Thoracic aorta (tissue), 2 donors: ENCODE measurements at regions not wholly inside any gene's neighbourhood (a gene's known extent, or its start where the extent isn't known, plus 50 kb on each side); places are given as distances from the start of the nearest gene placed in this dataset.
"Not testable (repeated sequence)": the region's sequence is repeated elsewhere in the genome, so short reads cannot be mapped to it uniquely, and the experiment has no call there.

ENCODE experiments used
- ATAC-seq: fragments of 150-250 bp; one replicate; pipeline ENCODE4 v1.8.0; 2017; ENCODE audit warnings: low read depth; ENCODE audit not compliant: insufficient number of reproducible peaks, low FRiP score
- DNase-seq: peaks from one replicate; pipeline ENCODE4 v3.0.0-alpha.2; 2020; ENCODE audit warnings: low spot score
- H3K27ac ChIP-seq, 2 donors: fragments of 200-600 bp; sonication (generic); 1 replicate in 1 of 2; 2 replicates in 1 of 2; pipeline ENCODE4 v1.5.1; 2016; ENCODE audit warnings: mild to moderate bottlenecking in 2 of 2, moderate library complexity in 2 of 2
- H3K27me3 ChIP-seq: fragments of 200-600 bp; sonication (generic); replicated peaks from 2 replicates; pipeline ENCODE4 v1.6.0; 2016; ENCODE audit warnings: mild to moderate bottlenecking; ENCODE audit not compliant: insufficient read depth
- H3K36me3 ChIP-seq: fragments of 200-600 bp; sonication (generic); one replicate; pipeline ENCODE4 v1.5.1; 2016
- H3K4me1 ChIP-seq, 2 donors: fragments of 200-600 bp; sonication (generic); 1 replicate in 1 of 2; 2 replicates in 1 of 2; pipeline versions ENCODE4 v1.5.1 to v1.6.0; 2016; ENCODE audit warnings: low read depth in 2 of 2, mild to moderate bottlenecking in 1 of 2; ENCODE audit not compliant: control insufficient read depth in 1 of 2
- H3K4me3 ChIP-seq: fragments of 200-600 bp; sonication (generic); 2 replicates; pipeline ENCODE4 v1.5.1; 2016; ENCODE audit warnings: mild to moderate bottlenecking
- H3K9me3 ChIP-seq: fragments of 200-600 bp; sonication (generic); 2 replicates; pipeline ENCODE4 v1.5.1; 2016
- TF ChIP-seq, protein P1 (sequence below): fragments of 200-600 bp; sonication (generic); IDR thresholded peaks from one replicate; pipeline ENCODE4 v1.5.1; 2019; ENCODE audit warnings: antibody characterized with exemption

DNA sequence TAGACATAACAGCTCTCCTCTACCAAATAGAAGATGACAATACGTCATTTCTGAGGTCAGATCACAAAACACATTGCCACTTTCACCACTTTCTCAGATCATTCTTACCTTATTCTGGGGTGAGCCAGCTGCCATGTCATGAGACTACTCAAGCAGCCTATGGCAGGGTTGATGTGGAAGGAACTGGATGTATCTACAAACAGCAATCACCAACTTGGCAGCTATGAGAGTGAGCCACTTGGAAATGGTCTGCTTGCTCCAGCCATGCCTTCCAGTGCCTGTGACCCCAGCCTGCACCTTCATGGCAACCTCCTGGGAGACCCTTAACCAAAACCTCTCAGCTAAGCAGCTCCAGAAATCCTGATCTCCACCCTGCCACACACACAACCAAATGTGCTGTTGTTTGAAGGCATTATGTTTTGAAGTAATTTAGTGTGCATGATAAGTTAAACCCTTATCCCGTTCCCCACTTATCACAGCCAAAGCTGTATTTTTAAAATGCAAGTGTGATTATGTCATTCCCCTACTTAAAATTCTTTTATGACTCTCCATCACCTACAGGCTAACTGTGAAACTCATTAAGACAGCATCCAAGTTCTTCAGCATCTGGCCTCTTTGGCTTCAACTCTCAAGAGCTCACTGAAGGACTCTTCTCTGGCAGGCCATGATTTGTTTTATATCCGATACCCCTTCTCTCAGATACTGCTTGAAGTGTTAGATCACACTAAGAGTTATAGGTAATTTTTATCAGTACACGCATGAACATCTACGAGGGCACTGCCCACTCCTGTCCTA, 150.6 kb downstream of the LY86 start:
- TF ChIP-seq, protein P1, sequence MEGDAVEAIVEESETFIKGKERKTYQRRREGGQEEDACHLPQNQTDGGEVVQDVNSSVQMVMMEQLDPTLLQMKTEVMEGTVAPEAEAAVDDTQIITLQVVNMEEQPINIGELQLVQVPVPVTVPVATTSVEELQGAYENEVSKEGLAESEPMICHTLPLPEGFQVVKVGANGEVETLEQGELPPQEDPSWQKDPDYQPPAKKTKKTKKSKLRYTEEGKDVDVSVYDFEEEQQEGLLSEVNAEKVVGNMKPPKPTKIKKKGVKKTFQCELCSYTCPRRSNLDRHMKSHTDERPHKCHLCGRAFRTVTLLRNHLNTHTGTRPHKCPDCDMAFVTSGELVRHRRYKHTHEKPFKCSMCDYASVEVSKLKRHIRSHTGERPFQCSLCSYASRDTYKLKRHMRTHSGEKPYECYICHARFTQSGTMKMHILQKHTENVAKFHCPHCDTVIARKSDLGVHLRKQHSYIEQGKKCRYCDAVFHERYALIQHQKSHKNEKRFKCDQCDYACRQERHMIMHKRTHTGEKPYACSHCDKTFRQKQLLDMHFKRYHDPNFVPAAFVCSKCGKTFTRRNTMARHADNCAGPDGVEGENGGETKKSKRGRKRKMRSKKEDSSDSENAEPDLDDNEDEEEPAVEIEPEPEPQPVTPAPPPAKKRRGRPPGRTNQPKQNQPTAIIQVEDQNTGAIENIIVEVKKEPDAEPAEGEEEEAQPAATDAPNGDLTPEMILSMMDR = no peak
- no peak for ATAC-seq
- Histone ChIP-seq H3K36me3 (no peaks in the 10 kb centered on the region), H3K27ac (no peak overlapping the region), H3K4me3 (no peak overlapping the region), H3K9me3 (no peaks in the 10 kb centered on the region), H3K27me3 (no peaks in the 10 kb centered on the region), H3K4me1 (peaks cover 0 to 7% of the 10 kb centered on the region in 2 donors)
- DNase-seq = no peak

DNA sequence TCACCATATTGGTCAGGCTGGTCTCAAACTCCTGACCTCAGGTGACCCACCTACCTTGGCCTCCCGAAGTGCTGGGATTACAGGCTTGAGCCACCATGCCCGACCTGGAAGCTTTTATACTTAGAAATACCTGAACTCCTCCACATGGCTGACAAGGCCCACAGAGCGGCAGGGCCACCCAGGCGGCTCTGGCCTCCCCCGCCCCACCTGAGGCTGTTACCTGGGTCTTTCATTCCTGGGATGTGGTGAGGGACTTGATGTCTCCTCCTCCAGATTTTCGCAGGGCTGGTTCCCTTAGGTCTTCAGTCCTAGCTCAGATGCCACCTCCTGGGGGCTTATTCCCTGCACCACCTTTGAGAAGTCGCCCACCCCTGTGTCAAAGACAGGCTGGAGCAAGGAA, 152.1 kb downstream of the LY86 start:
- DNase-seq (no peak), ATAC-seq (no peak)
- H3K27ac ChIP-seq = no peak overlapping the region
- H3K27me3 ChIP-seq = no peaks in the 10 kb centered on the region
- TF ChIP-seq, protein P1 = no peak
- H3K4me1 ChIP-seq = peaks cover 0 to 7% of the 10 kb centered on the region in 2 donors
- no peaks in the 10 kb centered on the region for H3K9me3 ChIP-seq
- no peaks in the 10 kb centered on the region for H3K36me3 ChIP-seq
- H3K4me3 ChIP-seq = no peak overlapping the region

DNA sequence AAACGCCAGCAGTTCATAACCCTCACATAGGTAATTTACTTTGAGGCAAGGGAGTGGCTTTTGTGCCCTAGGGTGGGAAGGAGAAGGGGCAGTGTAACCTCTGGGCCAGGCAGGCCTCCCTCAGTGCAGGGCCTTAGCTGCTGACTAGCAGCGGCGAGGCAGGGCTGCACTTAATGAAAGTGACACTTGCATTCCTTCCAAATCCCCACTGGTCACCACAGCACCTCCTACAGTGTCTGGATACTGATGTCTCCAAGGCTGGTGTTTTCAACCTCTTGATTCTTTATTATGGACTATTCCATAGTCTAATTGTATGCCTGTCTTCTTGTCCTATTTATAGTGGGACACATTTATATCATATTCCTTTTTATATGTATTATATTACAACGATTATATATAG, 152.7 kb downstream of the LY86 start:
- Histone ChIP-seq H3K4me3 (no peak overlapping the region), H3K4me1 (peaks cover 0 to 7% of the 10 kb centered on the region in 2 donors), H3K27me3 (no peaks in the 10 kb centered on the region), H3K27ac (no peak overlapping the region), H3K36me3 (no peaks in the 10 kb centered on the region), H3K9me3 (no peaks in the 10 kb centered on the region)
- TF ChIP-seq, protein P1 = no peak
- no peak for DNase-seq
- no peak for ATAC-seq

DNA sequence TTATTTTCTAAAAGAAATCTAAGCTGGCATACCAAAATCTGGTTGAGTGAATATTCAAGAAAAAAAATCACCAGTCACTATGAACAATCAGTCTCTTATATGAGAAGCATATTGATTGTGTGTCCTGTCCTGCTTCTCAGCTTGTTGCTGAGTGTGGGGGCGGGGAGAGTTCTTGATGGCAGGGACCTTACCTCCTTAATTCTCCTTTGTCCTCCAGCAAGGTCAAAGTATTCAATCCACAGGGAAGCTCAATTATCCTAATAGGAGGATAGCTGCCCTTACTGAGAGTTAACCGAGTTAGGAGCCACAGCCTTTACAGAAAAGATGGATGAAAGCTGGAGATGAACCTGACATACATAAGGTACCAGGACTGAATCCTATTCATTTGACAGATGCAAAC, 154.0 kb downstream of the LY86 start:
- Histone ChIP-seq H3K27me3 (no peaks in the 10 kb centered on the region), H3K27ac (no peak overlapping the region), H3K4me3 (no peak overlapping the region), H3K4me1 (peaks cover 0 to under 1% of the 10 kb centered on the region in 2 donors), H3K9me3 (no peaks in the 10 kb centered on the region), H3K36me3 (no peaks in the 10 kb centered on the region)
- ATAC-seq (no peak), DNase-seq (no peak)
- TF ChIP-seq, protein P1 = no peak

DNA sequence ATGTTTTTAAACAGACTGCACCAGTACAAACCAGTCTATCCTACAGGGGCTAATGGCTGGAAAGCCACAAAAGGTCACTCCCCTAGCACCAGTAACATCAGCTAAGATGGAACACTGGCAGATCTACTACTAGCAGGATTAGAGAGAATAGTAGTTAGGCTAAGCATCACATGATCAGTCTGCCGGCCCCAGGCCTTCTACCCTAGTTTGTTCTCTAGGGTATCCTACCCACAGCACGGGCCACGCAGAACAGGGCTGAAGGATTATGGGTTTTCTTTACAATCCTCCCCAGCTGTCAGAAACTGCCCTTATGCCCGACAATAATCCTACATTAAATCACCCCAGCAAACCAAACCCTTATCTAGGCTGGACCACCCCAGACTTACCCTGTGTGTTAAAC, 156.0 kb downstream of the LY86 start:
- TF ChIP-seq, protein P1 = no peak
- ATAC-seq (no peak), DNase-seq (no peak)
- no peaks in the 10 kb centered on the region for H3K36me3 ChIP-seq
- no peaks in the 10 kb centered on the region for H3K27me3 ChIP-seq
- H3K9me3 ChIP-seq = no peaks in the 10 kb centered on the region
- H3K4me1 ChIP-seq = peaks cover 0 to 1% of the 10 kb centered on the region in 2 donors
- H3K4me3 ChIP-seq = no peak overlapping the region
- H3K27ac ChIP-seq = no peak overlapping the region

DNA sequence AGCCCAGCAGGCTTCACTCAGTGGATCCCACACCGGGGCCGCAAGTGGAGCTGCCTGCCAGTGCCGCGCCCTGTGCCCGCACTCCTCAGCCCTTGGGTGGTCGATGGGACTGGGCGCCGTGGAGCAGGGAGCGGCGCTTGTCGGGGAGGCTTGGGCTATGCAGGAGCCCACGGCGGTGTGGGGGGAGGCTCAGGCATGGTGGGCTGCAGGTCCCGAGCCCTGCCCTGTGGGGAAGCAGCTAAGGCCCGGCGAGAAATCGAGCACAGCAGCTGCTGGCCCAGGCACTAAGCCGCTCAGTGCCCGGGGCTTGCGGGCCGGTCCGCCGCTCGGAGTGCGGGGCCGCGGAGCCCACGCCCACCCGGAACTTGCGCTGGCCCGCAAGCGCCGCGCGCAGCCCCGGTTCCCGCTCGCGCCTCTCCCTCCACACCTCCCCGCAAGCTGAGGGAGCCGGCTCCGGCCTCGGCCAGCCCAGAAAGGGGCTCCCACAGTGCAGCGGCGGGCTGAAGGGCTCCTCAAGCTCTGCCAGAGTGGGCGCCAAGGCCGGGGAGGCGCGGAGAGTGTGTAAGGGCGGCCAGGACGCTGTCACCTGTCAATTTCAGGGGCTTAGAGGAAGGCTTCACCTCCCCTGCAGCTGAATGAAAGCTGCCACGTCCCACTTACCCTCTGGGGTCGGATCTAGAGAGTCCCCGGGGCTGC, 157.3 kb downstream of the LY86 start:
- H3K36me3 ChIP-seq, H3K9me3 ChIP-seq, H3K4me3 ChIP-seq, DNase-seq, H3K27ac ChIP-seq, H3K27me3 ChIP-seq, H3K4me1 ChIP-seq, ATAC-seq: not testable (repeated sequence)
